CD4-positive, alpha-beta T cell (primary cell): ENCODE measurements at regions not wholly inside any gene's neighbourhood (a gene's known extent, or its start where the extent isn't known, plus 50 kb on each side); places are given as distances from the start of the nearest gene placed in this dataset.

Experiments used
- ATAC-seq: fragments of 200-7000 bp; cut with Tn5 transposase; one replicate; pipeline ENCODE4 v1.10.0; 2022; ENCODE audit warnings: mild to moderate bottlenecking; ENCODE audit not compliant: poor library complexity
- CTCF ChIA-PET: fragments of 350-600 bp; sonication (Branson Sonifier 250); formaldehyde crosslinking; loops from one replicate; lab custom pipeline; 2021; ENCODE audit warnings: antibody characterized with exemption, inconsistent platforms; lab: Charles Lee
- POLR2A ChIA-PET: fragments of 350-600 bp; sonication (Branson Sonifier 250); formaldehyde crosslinking; loops from one replicate; lab custom pipeline; 2021; ENCODE audit warnings: antibody characterized with exemption, inconsistent platforms; lab: Charles Lee
- DNase-seq, 14 experiments: peaks; one replicate each; pipeline ENCODE4 v3.0.0-alpha.2; 2013 to 2020; ENCODE audit warnings: mixed read lengths in 2 of 14
- H3K27ac ChIP-seq, 2 donors: one replicate each; pipeline versions ENCODE4 v1.5.1 to v1.7.0; 2013; ENCODE audit warnings: low read length in 2 of 2, low read depth in 1 of 2, mild to moderate bottlenecking in 1 of 2
- H3K27me3 ChIP-seq, 2 experiments: 1 replicate in 1 of 2; 2 replicates in 1 of 2; pipeline versions ENCODE4 v1.6.1 to v1.7.0; 2013; ENCODE audit warnings: low read length in 2 of 2, control low read depth in 1 of 2, mild to moderate bottlenecking in 1 of 2, moderate library complexity in 1 of 2; ENCODE audit not compliant: insufficient read depth in 2 of 2, control insufficient read depth in 1 of 2
- H3K36me3 ChIP-seq: one replicate; pipeline ENCODE4 v1.6.1; 2013; ENCODE audit warnings: low read length, control low read depth; ENCODE audit not compliant: insufficient read depth
- H3K4me1 ChIP-seq: one replicate; pipeline ENCODE4 v1.6.1; 2013; ENCODE audit warnings: low read length, control low read depth; ENCODE audit not compliant: insufficient read depth
- H3K4me3 ChIP-seq: one replicate; pipeline ENCODE4 v1.5.1; 2013; ENCODE audit warnings: mild to moderate bottlenecking, low read length, moderate library complexity
- H3K9me3 ChIP-seq, 2 experiments: 1 replicate in 1 of 2; 2 replicates in 1 of 2; pipeline versions ENCODE4 v1.6.1 to v1.7.0; 2013; ENCODE audit warnings: low read length in 2 of 2, mild to moderate bottlenecking in 2 of 2, control low read depth in 1 of 2, moderate library complexity in 1 of 2; ENCODE audit not compliant: control insufficient read depth in 1 of 2, insufficient read depth in 1 of 2
- H3K27ac Mint-ChIP-seq: one replicate; pipeline ENCODE4 v1.8.0; 2020; ENCODE audit warnings: mixed read lengths
- H3K27me3 Mint-ChIP-seq: one replicate; pipeline ENCODE4 v1.8.0; 2021; ENCODE audit warnings: mixed read lengths
- H3K36me3 Mint-ChIP-seq: one replicate; pipeline ENCODE4 v1.8.0; 2021; ENCODE audit warnings: low read depth, mixed read lengths
- H3K4me1 Mint-ChIP-seq: one replicate; pipeline ENCODE4 v1.8.0; 2021; ENCODE audit warnings: low read depth, mixed read lengths
- H3K4me3 Mint-ChIP-seq: one replicate; pipeline ENCODE4 v1.8.0; 2020; ENCODE audit warnings: mild to moderate bottlenecking, mixed read lengths
- H3K9me3 Mint-ChIP-seq: one replicate; pipeline ENCODE4 v1.8.0; 2020; ENCODE audit warnings: mixed read lengths
- intact Hi-C, 2 experiments: fragments of 100-400 bp; cut with DNase I in 1 of 2; cut with micrococcal nuclease in 1 of 2; formaldehyde crosslinking; loops; one replicate each; pipeline versions ENCODE4 v1.15.1 to v1.9.0; 2023 to 2025; cut with DNase I, micrococcal nuclease
- TF ChIP-seq, protein P1 (sequence below): fragments of 200-600 bp; IDR thresholded peaks from one replicate; pipeline ENCODE4 v1.8.0; 2022; ENCODE audit warnings: antibody characterized with exemption, mild to moderate bottlenecking

GRCh38 chr5:82855893-82856550 is 221.2 kb downstream of the TMEM167A start:
- Histone ChIP-seq H3K9me3 (no peaks in the 10 kb centered on the region), H3K4me3 (no peak overlapping the region), H3K27ac (no peak overlapping the region), H3K27me3 (no peaks in the 10 kb centered on the region), H3K4me1 (no peaks in the 10 kb centered on the region), H3K36me3 (no peaks in the 10 kb centered on the region)
- intact Hi-C loops: no loop called here
- Mint-ChIP-seq H3K4me1 (no peaks in the 10 kb centered on the region), H3K27ac (no peak overlapping the region), H3K4me3 (no peak overlapping the region), H3K9me3 (no peaks in the 10 kb centered on the region), H3K27me3 (no peaks in the 10 kb centered on the region), H3K36me3 (no peaks in the 10 kb centered on the region)
- CTCF ChIA-PET: no interaction called here
- TF ChIP-seq, protein P1, sequence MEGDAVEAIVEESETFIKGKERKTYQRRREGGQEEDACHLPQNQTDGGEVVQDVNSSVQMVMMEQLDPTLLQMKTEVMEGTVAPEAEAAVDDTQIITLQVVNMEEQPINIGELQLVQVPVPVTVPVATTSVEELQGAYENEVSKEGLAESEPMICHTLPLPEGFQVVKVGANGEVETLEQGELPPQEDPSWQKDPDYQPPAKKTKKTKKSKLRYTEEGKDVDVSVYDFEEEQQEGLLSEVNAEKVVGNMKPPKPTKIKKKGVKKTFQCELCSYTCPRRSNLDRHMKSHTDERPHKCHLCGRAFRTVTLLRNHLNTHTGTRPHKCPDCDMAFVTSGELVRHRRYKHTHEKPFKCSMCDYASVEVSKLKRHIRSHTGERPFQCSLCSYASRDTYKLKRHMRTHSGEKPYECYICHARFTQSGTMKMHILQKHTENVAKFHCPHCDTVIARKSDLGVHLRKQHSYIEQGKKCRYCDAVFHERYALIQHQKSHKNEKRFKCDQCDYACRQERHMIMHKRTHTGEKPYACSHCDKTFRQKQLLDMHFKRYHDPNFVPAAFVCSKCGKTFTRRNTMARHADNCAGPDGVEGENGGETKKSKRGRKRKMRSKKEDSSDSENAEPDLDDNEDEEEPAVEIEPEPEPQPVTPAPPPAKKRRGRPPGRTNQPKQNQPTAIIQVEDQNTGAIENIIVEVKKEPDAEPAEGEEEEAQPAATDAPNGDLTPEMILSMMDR: no peak
- no peak for ATAC-seq
- DNase-seq: no peak
- POLR2A ChIA-PET: no interaction called here

DNA sequence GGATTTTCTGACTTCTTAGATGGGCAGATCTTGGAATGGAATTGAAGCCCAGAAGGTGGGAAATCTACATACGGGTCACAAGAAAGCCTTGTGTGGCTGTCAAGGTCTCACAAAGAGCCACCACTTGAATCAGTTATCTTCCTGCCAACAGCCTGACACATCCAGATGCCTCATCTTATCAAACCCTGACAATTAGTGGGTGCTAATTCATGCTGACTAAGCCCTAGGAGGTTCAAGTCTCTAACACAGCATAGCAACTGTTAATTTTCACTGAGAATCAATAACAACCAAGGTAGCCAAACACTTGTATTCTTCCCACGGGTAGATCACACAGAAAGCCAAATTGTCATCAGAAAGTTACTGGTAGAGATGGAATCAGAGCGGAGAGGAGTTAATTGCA is 222.2 kb downstream of the TMEM167A start:
- no peak overlapping the region for H3K4me3 ChIP-seq
- H3K9me3 ChIP-seq: no peaks in the 10 kb centered on the region
- DNase-seq: no peak
- Mint-ChIP-seq H3K9me3 (no peaks in the 10 kb centered on the region), H3K4me3 (no peak overlapping the region), H3K36me3 (no peaks in the 10 kb centered on the region), H3K27me3 (no peaks in the 10 kb centered on the region), H3K4me1 (no peaks in the 10 kb centered on the region), H3K27ac (no peak overlapping the region)
- H3K4me1 ChIP-seq: no peaks in the 10 kb centered on the region
- H3K27ac ChIP-seq: no peak overlapping the region
- CTCF ChIA-PET: no interaction called here
- POLR2A ChIA-PET: no interaction called here
- intact Hi-C loops: no loop called here
- no peaks in the 10 kb centered on the region for H3K36me3 ChIP-seq
- ATAC-seq: no peak
- TF ChIP-seq, protein P1: no peak
- no peaks in the 10 kb centered on the region for H3K27me3 ChIP-seq

- intact Hi-C loops: no loop called here
- POLR2A ChIA-PET: no interaction called here
- Mint-ChIP-seq H3K4me1 (no peaks in the 10 kb centered on the region), H3K27ac (no peak overlapping the region), H3K36me3 (no peaks in the 10 kb centered on the region), H3K9me3 (no peaks in the 10 kb centered on the region), H3K27me3 (peaks cover 3% of the 10 kb centered on the region), H3K4me3 (no peak overlapping the region)
- Histone ChIP-seq H3K27ac (no peak overlapping the region), H3K4me1 (no peaks in the 10 kb centered on the region), H3K36me3 (no peaks in the 10 kb centered on the region), H3K4me3 (no peak overlapping the region), H3K9me3 (no peaks in the 10 kb centered on the region), H3K27me3 (no peaks in the 10 kb centered on the region)
- DNase-seq (no peak), ATAC-seq (no peak)
- CTCF ChIA-PET: no interaction called here
- TF ChIP-seq, protein P1: no peak
Measured at GRCh38 chr5:82851471-82851870, 225.7 kb downstream of the TMEM167A start.
